ENCODE measurements at regions not wholly inside any gene's neighbourhood (a gene's known extent, or its start where the extent isn't known, plus 50 kb on each side); places are given as distances from the start of the nearest gene placed in this dataset.
A peak's percentile ranks its signal among the peaks of the same experiment; 100 is the strongest.
"Not testable (repeated sequence)": the region's sequence is repeated elsewhere in the genome, so short reads cannot be mapped to it uniquely, and the experiment has no call there.

DNA sequence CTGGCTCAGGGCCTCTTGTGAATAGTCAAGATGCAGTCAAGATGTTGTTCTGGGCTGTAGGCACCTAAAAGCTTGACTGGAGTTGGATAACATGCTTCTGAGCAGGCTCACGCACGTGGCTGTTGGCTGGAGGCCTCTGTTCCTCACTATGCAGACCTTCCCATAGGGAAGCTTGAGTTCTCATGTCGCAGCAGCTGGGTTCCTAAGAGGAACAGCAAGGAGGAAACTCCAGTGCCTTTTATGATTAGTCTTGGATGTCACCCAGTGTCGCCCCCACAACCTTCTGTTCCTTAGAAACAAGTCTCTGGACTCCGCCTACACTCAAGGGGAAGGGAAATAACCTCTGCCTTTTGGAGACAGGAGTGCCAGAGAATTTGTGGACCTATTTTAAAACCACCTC is 210.7 kb downstream of the BCAS1 start:
- TF ChIP-seq, protein P1, sequence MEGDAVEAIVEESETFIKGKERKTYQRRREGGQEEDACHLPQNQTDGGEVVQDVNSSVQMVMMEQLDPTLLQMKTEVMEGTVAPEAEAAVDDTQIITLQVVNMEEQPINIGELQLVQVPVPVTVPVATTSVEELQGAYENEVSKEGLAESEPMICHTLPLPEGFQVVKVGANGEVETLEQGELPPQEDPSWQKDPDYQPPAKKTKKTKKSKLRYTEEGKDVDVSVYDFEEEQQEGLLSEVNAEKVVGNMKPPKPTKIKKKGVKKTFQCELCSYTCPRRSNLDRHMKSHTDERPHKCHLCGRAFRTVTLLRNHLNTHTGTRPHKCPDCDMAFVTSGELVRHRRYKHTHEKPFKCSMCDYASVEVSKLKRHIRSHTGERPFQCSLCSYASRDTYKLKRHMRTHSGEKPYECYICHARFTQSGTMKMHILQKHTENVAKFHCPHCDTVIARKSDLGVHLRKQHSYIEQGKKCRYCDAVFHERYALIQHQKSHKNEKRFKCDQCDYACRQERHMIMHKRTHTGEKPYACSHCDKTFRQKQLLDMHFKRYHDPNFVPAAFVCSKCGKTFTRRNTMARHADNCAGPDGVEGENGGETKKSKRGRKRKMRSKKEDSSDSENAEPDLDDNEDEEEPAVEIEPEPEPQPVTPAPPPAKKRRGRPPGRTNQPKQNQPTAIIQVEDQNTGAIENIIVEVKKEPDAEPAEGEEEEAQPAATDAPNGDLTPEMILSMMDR (IDR thresholded peaks at IDR 0.05), result no peak
- intact Hi-C loops (cut with DNase I), result no loop called here
- Histone ChIP-seq H3K4me1 (no peaks in the 10 kb centered on the region), H3K9me3 (no peaks in the 10 kb centered on the region), H3K4me3 (no peak overlapping the region), H3K27ac (peak overlapping the region in 1 of 2 donors; percentile 2), H3K27me3 (no peaks in the 10 kb centered on the region), H3K36me3 (no peaks in the 10 kb centered on the region)
- DNase-seq (ENCODE audit: low spot score in 2 of 2), result no peak

DNA sequence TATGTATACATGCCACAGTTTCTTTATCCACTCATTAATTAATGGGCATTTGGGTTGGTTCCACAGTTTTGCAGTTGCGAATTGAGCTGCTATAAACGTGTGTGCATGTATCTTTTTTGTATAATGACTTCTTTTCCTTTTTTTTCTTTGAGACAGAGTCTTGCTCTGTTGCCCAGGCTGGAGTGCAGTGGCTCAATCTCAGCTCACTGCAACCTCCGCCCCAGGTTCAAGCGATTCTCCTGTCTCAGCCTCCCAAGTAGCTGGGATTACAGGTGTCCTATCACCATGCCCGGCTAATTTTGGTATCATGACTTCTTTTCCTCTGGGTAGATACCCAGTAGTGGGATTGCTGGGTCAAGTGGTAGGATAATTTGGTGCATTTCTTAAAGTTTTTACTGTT is 211.4 kb downstream of the BCAS1 start:
- H3K4me1 ChIP-seq; H3K9me3 ChIP-seq; H3K27me3 ChIP-seq; H3K27ac ChIP-seq; DNase-seq (ENCODE audit: low spot score in 2 of 2); H3K36me3 ChIP-seq; H3K4me3 ChIP-seq; intact Hi-C loops (cut with DNase I): not testable (repeated sequence)

DNA sequence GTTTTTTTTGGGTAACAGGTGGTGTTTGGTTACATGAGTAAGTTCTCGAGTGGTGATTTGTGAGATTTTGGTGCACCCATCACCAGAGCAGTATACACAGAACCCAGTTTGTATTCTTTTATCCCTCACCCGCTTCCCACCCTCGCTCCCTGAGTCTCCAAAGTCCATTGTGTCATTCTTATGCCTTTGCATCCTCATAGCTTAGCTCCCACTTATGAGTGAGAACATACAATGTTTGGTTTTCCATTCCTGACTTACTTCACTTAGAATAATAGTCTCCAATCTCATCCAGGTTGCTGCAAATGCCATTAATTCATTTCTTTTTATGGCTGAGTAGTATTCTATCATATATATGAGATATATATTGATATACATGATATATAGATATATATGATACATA is 211.9 kb downstream of the BCAS1 start:
- H3K27ac ChIP-seq; intact Hi-C loops (cut with DNase I); H3K4me3 ChIP-seq; H3K27me3 ChIP-seq; H3K4me1 ChIP-seq; H3K9me3 ChIP-seq; H3K36me3 ChIP-seq; DNase-seq (ENCODE audit: low spot score in 2 of 2): not testable (repeated sequence)

DNA sequence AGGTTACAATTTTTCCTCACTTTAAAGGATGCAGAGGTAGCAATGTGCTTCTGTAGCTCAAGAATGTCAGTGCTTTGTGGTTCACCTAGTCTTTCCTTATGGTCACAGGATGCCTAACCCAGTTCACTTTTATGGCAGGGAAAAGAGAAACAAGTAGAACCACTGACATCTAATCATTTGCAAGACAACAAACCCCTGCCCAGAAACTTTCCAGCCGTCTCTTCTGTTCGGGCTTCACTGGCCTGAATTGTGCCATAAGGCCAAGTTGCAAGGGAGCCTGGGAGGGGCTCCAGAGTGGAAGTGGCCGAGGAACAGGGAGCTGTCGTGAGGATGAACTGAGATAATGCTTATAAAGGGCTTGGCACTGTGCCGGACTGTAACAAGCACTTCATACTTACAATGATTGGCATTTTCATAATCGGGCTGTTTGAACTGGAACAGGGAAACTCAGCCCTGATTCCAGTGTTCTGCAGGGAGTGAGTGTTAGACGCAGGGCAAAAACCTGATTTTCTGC is 212.6 kb downstream of the BCAS1 start:
- Histone ChIP-seq H3K36me3 (no peaks in the 10 kb centered on the region), H3K9me3 (no peaks in the 10 kb centered on the region), H3K4me3 (no peak overlapping the region), H3K4me1 (no peaks in the 10 kb centered on the region), H3K27ac (no peak overlapping the region), H3K27me3 (no peaks in the 10 kb centered on the region)
- DNase-seq (ENCODE audit: low spot score in 2 of 2), result no peak
- TF ChIP-seq, protein P1 (IDR thresholded peaks at IDR 0.05), result no peak
- intact Hi-C loops (cut with DNase I), result no loop called here

DNA sequence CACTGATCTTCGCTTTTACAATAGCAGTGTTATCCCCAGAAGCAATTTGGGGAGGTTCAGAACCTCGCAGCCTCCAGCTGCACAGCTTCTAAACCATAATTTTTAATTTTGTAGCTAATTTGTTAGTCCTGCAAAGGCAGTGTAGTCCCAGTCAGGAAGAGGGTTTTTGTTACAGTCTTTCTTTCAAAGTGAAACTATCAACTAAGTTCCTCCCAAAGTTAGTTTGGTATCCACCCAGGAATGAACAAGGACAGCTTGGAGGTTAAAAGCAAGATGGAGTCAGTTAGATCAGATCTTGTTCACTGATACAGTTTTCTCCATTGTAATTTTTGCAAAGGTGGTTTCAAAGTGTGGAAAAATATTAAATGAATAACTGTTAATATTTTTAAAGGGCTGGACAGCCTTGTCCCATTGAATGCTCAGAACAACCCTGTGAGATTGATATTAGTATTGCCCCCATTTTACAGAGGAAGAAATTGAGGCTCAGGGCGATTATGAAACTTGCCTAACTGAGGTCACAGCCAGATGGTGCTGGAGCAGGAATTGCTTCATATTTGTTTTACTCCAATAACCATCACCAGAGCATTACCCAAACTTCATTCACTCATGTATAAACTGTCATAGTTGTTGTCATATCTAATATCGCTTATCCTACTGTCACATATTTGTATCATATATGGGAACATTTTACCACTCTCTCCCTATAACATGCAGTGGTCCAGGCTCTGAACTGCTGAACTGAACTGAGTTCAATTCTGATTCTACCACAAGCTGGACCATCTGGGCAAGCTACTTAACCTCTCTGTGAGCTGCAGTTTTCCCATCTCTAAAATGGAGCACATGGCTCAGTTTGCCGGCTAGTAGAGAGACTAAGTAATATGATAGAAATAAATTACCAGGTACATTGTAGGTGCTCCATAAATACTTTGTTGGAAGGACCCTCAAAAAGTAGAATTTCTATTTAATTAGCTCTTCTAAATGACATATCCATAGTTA is 213.8 kb downstream of the BCAS1 start:
- H3K27me3 ChIP-seq, result no peaks in the 10 kb centered on the region
- no peaks in the 10 kb centered on the region for H3K9me3 ChIP-seq
- H3K27ac ChIP-seq, result no peak overlapping the region
- no peaks in the 10 kb centered on the region for H3K36me3 ChIP-seq
- intact Hi-C loops (cut with DNase I), result no loop called here
- TF ChIP-seq, protein P1 (IDR thresholded peaks at IDR 0.05), result no peak
- no peak for DNase-seq (ENCODE audit: low spot score in 2 of 2)
- no peak overlapping the region for H3K4me3 ChIP-seq
- no peaks in the 10 kb centered on the region for H3K4me1 ChIP-seq

DNA sequence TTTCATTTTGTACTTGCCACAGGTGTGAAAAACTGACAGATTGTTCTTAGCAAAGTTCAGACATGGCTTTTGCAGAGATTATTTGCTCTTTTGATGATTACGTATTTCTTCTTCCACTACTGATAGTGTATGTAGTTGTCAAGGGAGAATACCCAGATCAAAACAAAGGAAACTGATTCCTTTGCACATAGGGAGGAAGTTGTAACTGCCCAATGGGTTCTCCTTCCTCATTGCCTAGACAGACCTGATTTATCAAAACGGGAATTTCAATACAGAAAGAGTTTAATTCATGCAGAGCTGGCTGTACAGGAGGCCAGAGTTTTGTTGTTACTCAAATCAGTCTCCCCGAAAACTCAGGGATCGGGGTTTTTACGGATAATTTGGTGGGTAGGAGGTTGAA is 214.7 kb downstream of the BCAS1 start:
- Histone ChIP-seq H3K27me3 (no peaks in the 10 kb centered on the region), H3K27ac (no peak overlapping the region), H3K4me3 (no peak overlapping the region), H3K9me3 (no peaks in the 10 kb centered on the region), H3K36me3 (no peaks in the 10 kb centered on the region), H3K4me1 (no peaks in the 10 kb centered on the region)
- intact Hi-C loops (cut with DNase I), result no loop called here
- DNase-seq (ENCODE audit: low spot score in 2 of 2), result no peak
- TF ChIP-seq, protein P1 (IDR thresholded peaks at IDR 0.05), result no peak

DNA sequence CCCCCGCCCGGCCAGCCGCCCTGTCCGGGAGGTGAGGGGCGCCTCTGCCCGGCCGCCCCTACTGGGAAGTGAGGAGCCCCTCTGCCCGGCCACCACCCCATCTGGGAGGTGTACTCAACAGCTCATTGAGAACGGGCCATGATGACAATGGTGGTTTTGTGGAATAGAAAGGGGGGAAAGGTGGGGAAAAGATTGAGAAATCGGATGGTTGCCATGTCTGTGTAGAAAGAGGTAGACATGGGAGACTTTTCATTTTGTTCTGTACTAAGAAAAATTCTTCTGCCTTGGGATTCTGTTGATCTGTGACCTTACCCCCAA is 215.8 kb downstream of the BCAS1 start:
- H3K4me3 ChIP-seq; H3K9me3 ChIP-seq; intact Hi-C loops (cut with DNase I); H3K4me1 ChIP-seq; H3K27ac ChIP-seq; H3K36me3 ChIP-seq; DNase-seq (ENCODE audit: low spot score in 2 of 2); H3K27me3 ChIP-seq: not testable (repeated sequence)

Data from ascending aorta (tissue), 2 donors.